K562 (cell line): ENCODE measurements at regions not wholly inside any gene's neighbourhood (a gene's known extent, or its start where the extent isn't known, plus 50 kb on each side); places are given as distances from the start of the nearest gene placed in this dataset.

Source experiments
- CTCF ChIP-seq, 3 experiments: IDR thresholded peaks in 2 of 3; conservative IDR thresholded peaks in 1 of 3; 2 replicates each; pipeline ENCODE4 v1.5.1; 2011 to 2012; ENCODE audit warnings: low read length in 3 of 3, mild to moderate bottlenecking in 3 of 3, control low read depth in 2 of 3, improper control_type of control experiment in 1 of 3, inconsistent platforms in 1 of 3, low read depth in 1 of 3, mixed read lengths in 1 of 3, moderate library complexity in 1 of 3; ENCODE audit not compliant: insufficient read depth in 2 of 3
- KLF16 ChIP-seq: IDR thresholded peaks from 2 replicates; pipeline ENCODE4 v1.6.1; 2016; ENCODE audit warnings: antibody characterized with exemption
- POLR2AphosphoS2 ChIP-seq: IDR thresholded peaks from 2 replicates; pipeline ENCODE4 v1.6.1; 2012; ENCODE audit warnings: low read length, improper control_type of control experiment
- RBM17 ChIP-seq: fragments of 200-400 bp; formaldehyde crosslinking; IDR thresholded peaks from 2 replicates; pipeline ENCODE4 v1.6.1; 2017; ENCODE audit warnings: low read depth, mild to moderate bottlenecking, low read length, borderline replicate concordance
- ZNF274 ChIP-seq: IDR thresholded peaks from 2 replicates; pipeline ENCODE4 v1.6.1; 2011; ENCODE audit warnings: low read depth, mild to moderate bottlenecking, low read length, moderate library complexity, borderline replicate concordance
- TF ChIP-seq, protein P1 (sequence below): sonication (generic); formaldehyde crosslinking; IDR thresholded peaks from 2 replicates; pipeline ENCODE4 v1.8.1; 2022; ENCODE audit warnings: missing genetic modification reagents

GRCh38 chr7:46990761-46991160 lies 591.1 kb downstream of the TNS3 start:
- TF ChIP-seq KLF16 (no peak), RBM17 (no peak), POLR2AphosphoS2 (no peak), ZNF274 (no peak), CTCF (IDR thresholded peaks at IDR 0.05 in 2 of 3, conservative IDR thresholded peaks at IDR 0.05 in 1 of 3; ENCODE audit: insufficient read depth in 2 of 3, low read depth in 1 of 3, low read length in 3 of 3) (no peak)
- TF ChIP-seq, protein P1, sequence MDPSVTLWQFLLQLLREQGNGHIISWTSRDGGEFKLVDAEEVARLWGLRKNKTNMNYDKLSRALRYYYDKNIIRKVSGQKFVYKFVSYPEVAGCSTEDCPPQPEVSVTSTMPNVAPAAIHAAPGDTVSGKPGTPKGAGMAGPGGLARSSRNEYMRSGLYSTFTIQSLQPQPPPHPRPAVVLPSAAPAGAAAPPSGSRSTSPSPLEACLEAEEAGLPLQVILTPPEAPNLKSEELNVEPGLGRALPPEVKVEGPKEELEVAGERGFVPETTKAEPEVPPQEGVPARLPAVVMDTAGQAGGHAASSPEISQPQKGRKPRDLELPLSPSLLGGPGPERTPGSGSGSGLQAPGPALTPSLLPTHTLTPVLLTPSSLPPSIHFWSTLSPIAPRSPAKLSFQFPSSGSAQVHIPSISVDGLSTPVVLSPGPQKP: no peak
